Lung microvascular endothelial cell (primary cell): ENCODE measurements at regions not wholly inside any gene's neighbourhood (a gene's known extent, or its start where the extent isn't known, plus 50 kb on each side); places are given as distances from the start of the nearest gene placed in this dataset.

ENCODE experiments used
- DNase-seq, 2 donors: peaks; one replicate each; pipeline versions ENCODE4 v3.0.0 to v3.0.0-alpha.2; 2010; ENCODE audit warnings: low read depth in 2 of 2

DNA sequence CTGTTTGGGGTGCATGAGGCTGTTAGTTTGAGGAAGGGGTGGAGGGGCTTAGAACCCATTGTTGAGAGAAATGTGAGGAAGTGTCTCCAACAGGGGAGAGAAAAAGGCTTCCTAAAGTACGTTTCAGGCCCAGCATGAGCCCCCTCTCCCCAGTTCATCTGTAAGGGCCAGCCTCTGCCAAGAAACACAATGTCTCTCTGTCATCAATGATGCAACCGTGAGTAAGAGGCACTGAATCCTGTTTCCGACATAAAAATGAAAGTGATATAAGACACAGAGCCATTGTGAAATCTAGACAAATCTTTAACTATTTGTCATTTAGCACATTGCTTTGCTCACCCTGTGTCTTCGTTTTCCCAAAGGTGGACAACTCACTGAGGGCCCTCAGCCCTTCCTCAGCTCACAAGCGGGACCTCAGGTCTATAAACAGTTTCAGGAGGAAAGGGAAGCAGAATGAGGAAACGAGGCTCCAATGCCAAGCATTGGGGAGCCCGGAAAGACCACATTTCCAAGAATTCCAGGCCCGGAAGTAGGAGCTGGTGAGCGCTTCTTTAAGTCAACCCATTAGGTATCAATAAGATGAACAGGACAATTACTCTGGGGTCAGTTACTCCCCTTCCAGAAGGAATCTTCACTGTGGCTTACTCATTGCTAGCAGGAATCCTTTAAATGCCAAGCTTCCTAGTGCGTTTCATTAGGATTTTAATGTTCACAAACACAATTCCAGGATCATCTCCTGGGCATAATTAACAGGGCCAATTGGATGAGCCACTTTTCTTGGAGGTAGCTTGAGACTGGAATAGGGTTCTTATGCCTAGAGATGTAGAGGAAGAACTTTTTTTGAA is 59.0 kb upstream of the KLF4 start:
- DNase-seq, result peak; percentile 83 to 88

DNA sequence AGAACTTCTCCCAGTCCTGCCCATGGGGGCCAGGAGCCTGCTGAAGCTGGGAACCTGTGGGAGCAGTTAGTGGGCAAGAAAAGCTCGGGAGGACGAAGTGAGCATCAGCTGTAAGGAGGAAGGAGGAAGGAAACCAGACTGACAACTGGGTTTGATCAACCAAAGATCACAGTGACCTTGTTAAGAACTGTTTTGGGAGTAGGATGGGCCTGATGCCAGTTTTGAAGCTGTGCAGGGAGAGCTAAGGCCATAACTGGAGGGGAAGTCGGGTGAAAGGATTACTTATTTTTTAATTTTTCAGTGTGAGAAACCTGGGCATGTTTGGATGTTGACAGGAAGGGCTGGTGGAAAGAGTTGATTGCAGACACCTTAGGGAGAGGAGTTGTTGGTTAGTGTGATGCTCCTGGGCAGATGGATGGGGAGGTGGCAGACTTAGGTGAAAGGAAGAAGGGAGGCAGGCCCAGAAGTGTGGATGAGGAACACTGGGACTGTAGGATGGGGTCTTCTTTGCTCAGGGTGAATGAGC is 58.3 kb upstream of the KLF4 start:
- no peak for DNase-seq

DNA sequence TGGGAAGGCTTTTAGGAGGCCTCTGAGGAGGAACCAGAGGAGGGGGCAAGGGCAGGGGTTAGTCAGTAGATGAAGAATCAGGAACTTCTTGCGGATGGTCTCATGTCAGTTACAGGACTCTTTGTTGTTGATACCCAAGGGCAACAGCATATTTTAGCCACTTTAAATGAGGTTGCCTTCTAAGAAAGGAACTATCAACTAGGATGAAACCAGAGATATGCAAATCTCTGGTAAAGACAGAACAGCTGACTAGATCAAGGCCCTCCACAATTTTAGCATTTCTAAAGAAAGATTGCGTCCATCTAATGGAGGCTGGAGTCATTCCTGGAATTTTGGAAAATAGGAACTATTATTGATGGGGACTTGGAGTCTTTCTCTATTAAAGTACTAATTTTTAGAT is 57.7 kb upstream of the KLF4 start:
- no peak for DNase-seq

DNA sequence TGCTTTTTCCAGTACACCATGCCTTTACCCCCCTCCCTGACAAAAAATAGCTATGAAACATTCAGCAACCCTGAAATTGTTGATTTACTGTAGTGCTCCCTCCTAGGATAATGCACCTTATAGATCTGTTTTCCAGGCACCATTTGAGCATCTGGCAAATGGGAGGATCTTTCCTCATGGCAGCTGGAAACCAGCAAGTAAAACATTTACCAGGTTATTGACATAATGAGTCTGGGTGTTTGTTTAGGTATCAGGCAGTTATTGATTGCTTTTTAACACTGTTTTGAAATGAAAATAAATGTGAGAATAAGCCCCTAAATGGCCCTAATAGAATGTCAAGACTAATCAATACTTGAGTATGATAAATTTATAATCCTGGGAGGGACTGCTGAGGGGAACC is 57.3 kb upstream of the KLF4 start:
- DNase-seq, result no peak

DNA sequence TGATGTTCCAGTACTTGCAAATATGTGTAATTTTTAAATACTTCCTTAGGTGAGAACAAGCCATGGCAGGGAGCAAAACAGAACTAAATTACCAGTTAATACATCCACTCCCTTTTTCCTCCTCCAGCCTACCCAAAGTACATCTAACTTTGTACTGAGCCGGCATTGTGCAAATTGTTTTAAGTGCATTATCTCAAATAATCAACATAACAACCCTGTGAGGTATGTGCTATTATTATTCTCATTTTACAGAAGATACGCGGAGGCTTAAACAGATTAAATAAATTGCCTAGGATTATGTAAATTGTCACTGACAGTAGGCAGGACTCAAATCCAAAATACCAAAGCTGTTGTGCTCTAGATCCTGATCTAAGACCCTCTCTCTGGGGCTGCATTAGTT is 55.5 kb upstream of the KLF4 start:
- no peak for DNase-seq

DNA sequence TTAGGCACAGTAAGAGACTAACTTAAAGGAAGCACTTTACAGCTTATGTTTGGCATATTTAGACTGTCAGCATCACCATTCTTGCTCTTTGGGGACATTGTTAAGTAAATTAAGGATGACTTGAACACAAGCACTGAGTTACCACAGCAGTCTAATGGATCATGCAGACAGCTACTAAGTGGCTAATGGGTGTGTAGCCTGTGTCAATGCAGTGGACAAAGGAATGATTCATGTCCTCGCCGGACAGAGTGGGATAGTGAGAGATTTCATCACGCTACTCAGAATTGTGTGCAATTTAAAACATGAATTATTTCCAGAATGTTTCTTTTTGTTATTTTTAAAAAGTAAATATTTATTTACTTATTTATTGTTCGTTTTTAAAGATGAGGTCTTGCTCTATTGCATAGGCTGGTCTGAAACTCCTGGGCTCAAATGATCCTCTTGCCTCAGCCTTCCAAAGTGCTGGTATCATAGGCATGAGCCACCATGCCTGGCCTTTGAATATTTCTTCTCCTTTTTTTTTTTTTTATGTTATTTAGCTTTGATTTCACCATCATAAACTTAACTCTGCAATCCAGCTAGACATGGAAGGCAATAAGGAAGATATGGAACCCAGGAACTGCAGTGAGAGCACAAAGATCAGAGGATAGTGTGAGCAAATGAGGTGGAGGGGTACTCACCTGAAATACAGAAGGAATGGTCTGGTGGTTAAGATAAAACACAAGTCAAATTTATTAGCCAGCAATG is 53.0 kb upstream of the KLF4 start:
- peak in 1 of 2 donors; percentile 7 for DNase-seq

DNA sequence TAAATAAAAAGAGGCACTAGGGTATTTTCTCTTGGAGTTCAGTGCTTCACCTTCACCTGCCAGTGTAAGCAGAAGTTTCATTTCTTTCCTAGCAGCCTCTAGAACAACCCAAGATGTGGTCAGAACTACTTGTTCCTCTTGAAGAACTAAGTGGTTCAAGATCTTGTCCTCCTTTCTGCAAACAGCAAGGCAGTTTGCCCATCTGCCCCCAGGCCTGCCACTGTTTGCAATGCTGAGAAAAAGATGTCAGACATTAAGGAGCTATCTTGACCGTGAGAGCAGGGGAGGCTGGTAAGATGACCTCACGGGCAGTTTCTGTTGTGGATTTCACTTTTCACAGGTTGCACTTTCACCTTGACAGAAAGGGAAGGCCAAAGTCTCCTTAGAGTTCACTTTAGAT is 52.0 kb upstream of the KLF4 start:
- DNase-seq, result no peak

DNA sequence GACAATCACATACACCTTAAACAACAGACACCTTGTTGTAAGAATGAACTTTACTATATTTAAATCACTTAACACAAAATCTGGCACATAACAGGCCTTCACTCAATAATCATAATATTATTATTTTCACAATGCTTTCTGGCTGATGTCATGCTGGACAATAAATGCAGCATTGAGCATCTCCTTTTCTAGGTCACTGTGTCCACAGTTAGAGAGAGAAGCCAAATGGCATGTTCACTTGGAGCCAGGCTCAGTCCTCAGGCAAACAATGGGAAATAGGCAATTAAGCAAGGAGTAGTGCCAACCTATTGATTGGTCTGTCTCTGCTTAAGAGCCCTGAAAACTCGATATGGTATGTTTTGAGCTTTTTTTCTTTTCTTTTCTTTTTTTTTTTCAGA is 50.6 kb upstream of the KLF4 start:
- DNase-seq, result no peak

DNA sequence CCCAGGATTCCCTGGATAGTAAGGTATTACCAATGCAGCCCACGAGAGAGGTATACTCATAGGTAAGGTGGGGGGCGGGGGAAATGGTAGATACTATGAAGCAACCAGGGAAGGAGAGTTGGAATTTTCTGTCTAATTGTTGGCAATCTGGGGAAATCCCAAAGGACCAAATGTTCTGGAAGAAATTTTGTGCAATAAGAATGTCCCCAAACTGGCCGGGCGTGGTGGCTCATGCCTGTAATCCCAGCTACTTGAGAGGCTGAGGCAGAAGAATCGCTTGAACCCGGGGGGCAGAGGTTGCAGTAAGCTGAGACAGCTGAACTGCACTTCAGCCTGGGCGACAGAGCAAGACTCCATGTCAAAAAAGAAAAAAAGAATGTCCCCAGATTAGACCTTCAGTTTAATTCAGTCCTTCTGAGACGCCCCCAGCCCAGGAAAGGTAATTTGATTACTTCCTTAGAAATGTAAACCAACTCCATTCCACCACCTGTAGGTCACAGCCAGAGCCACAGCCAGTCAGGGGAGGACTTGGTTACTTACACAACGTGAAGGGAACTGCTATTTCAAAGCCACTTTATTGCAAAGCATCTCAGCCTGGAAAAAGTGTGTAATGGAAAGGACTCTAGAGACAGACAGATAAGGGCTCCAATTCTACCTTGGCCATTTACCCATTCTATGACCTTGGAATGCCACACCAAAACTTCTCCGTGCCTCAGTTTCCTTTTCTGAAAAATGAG is 50.0 kb upstream of the KLF4 start:
- DNase-seq, result no peak
